HCT116 (cell line): ENCODE measurements at regions not wholly inside any gene's neighbourhood (a gene's known extent, or its start where the extent isn't known, plus 50 kb on each side); places are given as distances from the start of the nearest gene placed in this dataset.

ENCODE experiments used
- ATAC-seq: fragments of 200-7000 bp; cut with Tn5 transposase; 2 replicates; pipeline ENCODE4 v1.9.1; 2020; ENCODE audit warnings: mild to moderate bottlenecking, moderate library complexity
- BruUV-seq: library from RNA; stranded (reverse); fragments of 400-500 nt; replicated peaks from 2 replicates; lab custom pipeline; 2021; lab: Mats Ljungman, UMichigan
- CTCF ChIA-PET: fragments of 300-600 bp; sonication (Branson Sonifier 250); formaldehyde crosslinking; loops from one replicate; lab custom pipeline; 2021; ENCODE audit warnings: antibody characterized with exemption; lab: Charles Lee
- POLR2A ChIA-PET: fragments of 300-600, 350-600 bp; sonication (Branson Sonifier 250); formaldehyde crosslinking; loops from one replicate; lab custom pipeline; 2021; ENCODE audit warnings: antibody characterized with exemption; lab: Charles Lee
- RAD21 ChIA-PET, 2 experiments: fragments of 300-600 bp; sonication (Branson Sonifier 250); formaldehyde crosslinking; loops; one replicate each; lab custom pipeline; 2023; ENCODE audit warnings: low total read pairs in 2 of 2; ENCODE audit not compliant: uncharacterized antibody in 2 of 2, unreplicated experiment in 2 of 2, low non-redundant PET in 1 of 2; lab: Charles Lee
- DNase-seq: peaks from one replicate; pipeline ENCODE4 v3.0.0-alpha.2; 2010; ENCODE audit warnings: low read depth, low spot score
- H2AFZ ChIP-seq: fragments of 200-600 bp; shearing (Covaris generic), sonication (generic); 2 replicates; pipeline ENCODE4 v1.6.1; 2017; ENCODE audit warnings: low read depth, mixed run types, mixed read lengths, antibody characterized with exemption, low read length; ENCODE audit not compliant: poor library complexity, severe bottlenecking
- H3K27ac ChIP-seq: 2 replicates; pipeline ENCODE4 v1.5.1; 2012; ENCODE audit warnings: low read depth, low read length
- H3K27me3 ChIP-seq: fragments of 200-600 bp; sonication (generic); 2 replicates; pipeline ENCODE4 v1.6.1; 2016; ENCODE audit warnings: mixed run types, low read length, mixed read lengths; ENCODE audit not compliant: insufficient read depth
- H3K36me3 ChIP-seq, 2 experiments: fragments of 200-500 bp in 1 of 2; fragments of 200-600 bp in 1 of 2; sonication (Bioruptor generic) in 1 of 2; sonication (generic) in 1 of 2; 2 replicates each; pipeline versions ENCODE4 v1.5.1 to v1.6.1; 2014 to 2016; ENCODE audit warnings: low read length in 2 of 2, inconsistent platforms in 1 of 2, mixed read lengths in 1 of 2, mixed run types in 1 of 2; ENCODE audit not compliant: insufficient read depth in 2 of 2, control insufficient read depth in 1 of 2
- H3K4me1 ChIP-seq, 2 experiments: fragments of 200-600 bp in 1 of 2; sonication (generic) in 1 of 2; 2 replicates each; pipeline versions ENCODE4 v1.5.1 to v1.6.1; 2012 to 2017; ENCODE audit warnings: low read length in 2 of 2, inconsistent platforms in 1 of 2, mild to moderate bottlenecking in 1 of 2, mixed read lengths in 1 of 2, mixed run types in 1 of 2, moderate library complexity in 1 of 2; ENCODE audit not compliant: insufficient read depth in 2 of 2, control insufficient read depth in 1 of 2
- H3K4me2 ChIP-seq: fragments of 200-600 bp; sonication (generic); 2 replicates; pipeline ENCODE4 v1.6.1; 2017; ENCODE audit warnings: mixed run types, low read length, mixed read lengths
- H3K4me3 ChIP-seq, 2 experiments: fragments of 200-600 bp in 1 of 2; sonication (generic) in 1 of 2; replicated peaks in 1 of 2; 2 replicates each; pipeline ENCODE4 v1.5.1; 2011 to 2016; ENCODE audit warnings: low read length in 2 of 2, control low read depth in 1 of 2, low read depth in 1 of 2, mild to moderate bottlenecking in 1 of 2, mixed read lengths in 1 of 2, mixed run types in 1 of 2
- H3K79me2 ChIP-seq: fragments of 200-600 bp; sonication (generic); 2 replicates; pipeline ENCODE4 v1.6.1; 2017; ENCODE audit warnings: mild to moderate bottlenecking, mixed run types, low read length, moderate library complexity, mixed read lengths; ENCODE audit not compliant: insufficient read depth
- H3K9ac ChIP-seq: fragments of 200-600 bp; sonication (generic); 2 replicates; pipeline ENCODE4 v1.6.1; 2016; ENCODE audit warnings: low read length, mixed read lengths
- H3K9me2 ChIP-seq: fragments of 200-600 bp; sonication (generic), shearing (Covaris generic); 2 replicates; pipeline ENCODE4 v1.6.1; 2017; ENCODE audit warnings: mixed run types, mild to moderate bottlenecking, moderate library complexity; ENCODE audit not compliant: insufficient read depth
- H3K9me3 ChIP-seq, 2 experiments: fragments of 200-500 bp in 1 of 2; fragments of 200-600 bp in 1 of 2; sonication (Bioruptor generic) in 1 of 2; sonication (generic) in 1 of 2; 2 replicates each; pipeline ENCODE4 v1.6.1; 2014 to 2017; ENCODE audit warnings: low read length in 2 of 2, mixed read lengths in 2 of 2, inconsistent platforms in 1 of 2, low read depth in 1 of 2, mild to moderate bottlenecking in 1 of 2, mixed run types in 1 of 2, moderate library complexity in 1 of 2; ENCODE audit not compliant: control insufficient read depth in 1 of 2, insufficient read depth in 1 of 2
- H4K20me1 ChIP-seq: fragments of 200-600 bp; sonication (generic), shearing (Covaris generic); 2 replicates; pipeline ENCODE4 v1.6.1; 2017; ENCODE audit warnings: mixed run types, mild to moderate bottlenecking, moderate library complexity; ENCODE audit not compliant: insufficient read depth
- CBX3 ChIP-seq: IDR thresholded peaks from 2 replicates; pipeline ENCODE4 v1.6.1; 2012; ENCODE audit warnings: low read depth
- CEBPB ChIP-seq: IDR thresholded peaks from 2 replicates; pipeline ENCODE4 v1.6.1; 2012; ENCODE audit warnings: low read depth
- EGR1 ChIP-seq: IDR thresholded peaks from 2 replicates; pipeline ENCODE4 v1.6.1; 2012; ENCODE audit warnings: low read depth
- ELF1 ChIP-seq: IDR thresholded peaks from 2 replicates; pipeline ENCODE4 v1.6.1; 2012; ENCODE audit warnings: low read depth, borderline replicate concordance
- EZH2 ChIP-seq: fragments of 200-600 bp; sonication (generic); IDR thresholded peaks from 2 replicates; pipeline ENCODE4 v1.6.1; 2017; ENCODE audit warnings: antibody characterized with exemption, mixed run types
- EZH2phosphoT487 ChIP-seq: fragments of 200-600 bp; IDR thresholded peaks from 2 replicates; pipeline ENCODE4 v1.6.1; 2018; ENCODE audit warnings: antibody characterized with exemption, borderline replicate concordance
- FOSL1 ChIP-seq: IDR thresholded peaks from 2 replicates; pipeline ENCODE4 v1.6.1; 2012; ENCODE audit warnings: low read depth
- JUND ChIP-seq: IDR thresholded peaks from 2 replicates; pipeline ENCODE4 v1.6.1; 2012
- POLR2A ChIP-seq: IDR thresholded peaks from 2 replicates; pipeline ENCODE4 v1.7.0; 2011; ENCODE audit warnings: borderline replicate concordance; ENCODE audit not compliant: insufficient read depth, insufficient read length; ENCODE audit errors: extremely low read depth
- RAD21 ChIP-seq: IDR thresholded peaks from 2 replicates; pipeline ENCODE4 v1.6.1; 2012; ENCODE audit warnings: low read depth, mild to moderate bottlenecking
- SIN3A ChIP-seq: IDR thresholded peaks from 2 replicates; pipeline ENCODE4 v1.6.1; 2012; ENCODE audit warnings: low read depth
- SP1 ChIP-seq: IDR thresholded peaks from 2 replicates; pipeline ENCODE4 v1.6.1; 2012; ENCODE audit warnings: low read depth
- TCF7L2 ChIP-seq: IDR thresholded peaks from 2 replicates; pipeline ENCODE4 v1.7.0; 2011; ENCODE audit warnings: borderline replicate concordance, inconsistent platforms; ENCODE audit not compliant: insufficient read depth, insufficient read length; ENCODE audit errors: extremely low read depth
- YY1 ChIP-seq: IDR thresholded peaks from 2 replicates; pipeline ENCODE4 v1.6.1; 2011; ENCODE audit warnings: low read length, low read depth, moderate library complexity, mild to moderate bottlenecking; ENCODE audit not compliant: insufficient replicate concordance; ENCODE audit errors: extremely low read depth
- ZFX ChIP-seq: fragments of 450-650 bp; IDR thresholded peaks from 2 replicates; pipeline ENCODE4 v1.6.1; 2017
- ZNF274 ChIP-seq: fragments of 200-500 bp; sonication (Bioruptor generic); IDR thresholded peaks from 2 replicates; pipeline ENCODE4 v1.6.1; 2014; ENCODE audit warnings: mild to moderate bottlenecking, low read depth, low read length, inconsistent platforms
- intact Hi-C: fragments of 100-400 bp; cut with micrococcal nuclease; formaldehyde crosslinking; loops from 2 replicates; pipeline ENCODE4 v1.10.0; 2022
- TF ChIP-seq, protein P1 (sequence below): IDR thresholded peaks from 2 replicates; pipeline ENCODE4 v1.6.1; 2012
- TF ChIP-seq, protein P2 (sequence below): IDR thresholded peaks from 2 replicates; pipeline ENCODE4 v1.6.1; 2011; ENCODE audit warnings: mild to moderate bottlenecking, low read length, moderate library complexity; ENCODE audit not compliant: insufficient replicate concordance; ENCODE audit errors: extremely low read depth
- TF ChIP-seq, protein P3 (sequence below): IDR thresholded peaks from 2 replicates; pipeline ENCODE4 v1.6.1; 2012; ENCODE audit warnings: low read depth

DNA sequence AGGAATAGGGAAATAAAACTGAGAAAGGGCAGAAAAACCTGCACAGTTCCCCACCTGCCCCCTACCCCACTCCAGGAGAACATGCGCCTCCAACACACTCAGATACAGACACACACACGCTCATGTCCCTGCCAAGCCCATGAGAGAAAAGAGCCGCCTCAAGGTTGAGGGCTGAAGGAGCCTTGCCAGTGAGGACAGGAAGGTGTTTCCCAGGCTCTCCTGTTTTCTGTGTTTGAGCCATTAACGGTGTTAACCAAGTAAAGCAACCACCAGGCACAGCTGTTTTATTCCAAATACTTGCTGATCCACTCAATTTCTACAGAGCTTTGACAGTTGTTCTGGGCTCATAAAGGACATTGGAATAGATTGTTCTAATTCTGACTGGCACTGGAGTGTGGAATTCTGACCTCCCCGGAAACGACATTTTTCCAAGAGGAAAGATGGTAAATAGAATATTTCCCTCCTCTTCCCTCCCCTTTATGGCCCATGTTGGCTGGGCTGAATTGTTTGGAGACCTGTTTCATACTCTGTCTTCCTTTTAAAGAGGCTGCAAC lies 238.0 kb downstream of the DMAC1 start:
- Histone ChIP-seq H3K4me3 (no peak overlapping the region), H3K9me2 (no peaks in the 10 kb centered on the region), H3K4me1 (no peaks in the 10 kb centered on the region), H3K36me3 (no peaks in the 10 kb centered on the region), H3K79me2 (no peaks in the 10 kb centered on the region), H2AFZ (no peak overlapping the region), H3K9me3 (no peaks in the 10 kb centered on the region), H3K9ac (no peak overlapping the region), H4K20me1 (no peaks in the 10 kb centered on the region), H3K4me2 (no peak overlapping the region), H3K27me3 (no peaks in the 10 kb centered on the region; the same call in 1 of the 2 replicates), H3K27ac (no peak overlapping the region)
- no TSS peak for BruUV-seq
- intact Hi-C loops = no loop called here
- ChIA-PET POLR2A (no interaction called here), RAD21 (no interaction called here), CTCF (no interaction called here)
- no peak for DNase-seq
- no peak for ATAC-seq
- no peak for TF ChIP-seq POLR2A
- TF ChIP-seq ZFX = no peak
- no peak for TF ChIP-seq SP1
- no peak for TF ChIP-seq SIN3A
- TF ChIP-seq YY1 = no peak
- no peak for TF ChIP-seq JUND
- TF ChIP-seq, protein P1, sequence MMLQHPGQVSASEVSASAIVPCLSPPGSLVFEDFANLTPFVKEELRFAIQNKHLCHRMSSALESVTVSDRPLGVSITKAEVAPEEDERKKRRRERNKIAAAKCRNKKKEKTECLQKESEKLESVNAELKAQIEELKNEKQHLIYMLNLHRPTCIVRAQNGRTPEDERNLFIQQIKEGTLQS = no peak
- no peak for TF ChIP-seq EZH2phosphoT487
- TF ChIP-seq ELF1 = no peak
- no peak for TF ChIP-seq ZNF274
- TF ChIP-seq CBX3 = no peak
- no peak for TF ChIP-seq FOSL1
- TF ChIP-seq EZH2 = no peak
- no peak for TF ChIP-seq CEBPB
- TF ChIP-seq, protein P2, sequence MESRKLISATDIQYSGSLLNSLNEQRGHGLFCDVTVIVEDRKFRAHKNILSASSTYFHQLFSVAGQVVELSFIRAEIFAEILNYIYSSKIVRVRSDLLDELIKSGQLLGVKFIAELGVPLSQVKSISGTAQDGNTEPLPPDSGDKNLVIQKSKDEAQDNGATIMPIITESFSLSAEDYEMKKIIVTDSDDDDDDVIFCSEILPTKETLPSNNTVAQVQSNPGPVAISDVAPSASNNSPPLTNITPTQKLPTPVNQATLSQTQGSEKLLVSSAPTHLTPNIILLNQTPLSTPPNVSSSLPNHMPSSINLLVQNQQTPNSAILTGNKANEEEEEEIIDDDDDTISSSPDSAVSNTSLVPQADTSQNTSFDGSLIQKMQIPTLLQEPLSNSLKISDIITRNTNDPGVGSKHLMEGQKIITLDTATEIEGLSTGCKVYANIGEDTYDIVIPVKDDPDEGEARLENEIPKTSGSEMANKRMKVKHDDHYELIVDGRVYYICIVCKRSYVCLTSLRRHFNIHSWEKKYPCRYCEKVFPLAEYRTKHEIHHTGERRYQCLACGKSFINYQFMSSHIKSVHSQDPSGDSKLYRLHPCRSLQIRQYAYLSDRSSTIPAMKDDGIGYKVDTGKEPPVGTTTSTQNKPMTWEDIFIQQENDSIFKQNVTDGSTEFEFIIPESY = no peak
- TF ChIP-seq, protein P3, sequence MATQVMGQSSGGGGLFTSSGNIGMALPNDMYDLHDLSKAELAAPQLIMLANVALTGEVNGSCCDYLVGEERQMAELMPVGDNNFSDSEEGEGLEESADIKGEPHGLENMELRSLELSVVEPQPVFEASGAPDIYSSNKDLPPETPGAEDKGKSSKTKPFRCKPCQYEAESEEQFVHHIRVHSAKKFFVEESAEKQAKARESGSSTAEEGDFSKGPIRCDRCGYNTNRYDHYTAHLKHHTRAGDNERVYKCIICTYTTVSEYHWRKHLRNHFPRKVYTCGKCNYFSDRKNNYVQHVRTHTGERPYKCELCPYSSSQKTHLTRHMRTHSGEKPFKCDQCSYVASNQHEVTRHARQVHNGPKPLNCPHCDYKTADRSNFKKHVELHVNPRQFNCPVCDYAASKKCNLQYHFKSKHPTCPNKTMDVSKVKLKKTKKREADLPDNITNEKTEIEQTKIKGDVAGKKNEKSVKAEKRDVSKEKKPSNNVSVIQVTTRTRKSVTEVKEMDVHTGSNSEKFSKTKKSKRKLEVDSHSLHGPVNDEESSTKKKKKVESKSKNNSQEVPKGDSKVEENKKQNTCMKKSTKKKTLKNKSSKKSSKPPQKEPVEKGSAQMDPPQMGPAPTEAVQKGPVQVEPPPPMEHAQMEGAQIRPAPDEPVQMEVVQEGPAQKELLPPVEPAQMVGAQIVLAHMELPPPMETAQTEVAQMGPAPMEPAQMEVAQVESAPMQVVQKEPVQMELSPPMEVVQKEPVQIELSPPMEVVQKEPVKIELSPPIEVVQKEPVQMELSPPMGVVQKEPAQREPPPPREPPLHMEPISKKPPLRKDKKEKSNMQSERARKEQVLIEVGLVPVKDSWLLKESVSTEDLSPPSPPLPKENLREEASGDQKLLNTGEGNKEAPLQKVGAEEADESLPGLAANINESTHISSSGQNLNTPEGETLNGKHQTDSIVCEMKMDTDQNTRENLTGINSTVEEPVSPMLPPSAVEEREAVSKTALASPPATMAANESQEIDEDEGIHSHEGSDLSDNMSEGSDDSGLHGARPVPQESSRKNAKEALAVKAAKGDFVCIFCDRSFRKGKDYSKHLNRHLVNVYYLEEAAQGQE = no peak
- TF ChIP-seq EGR1 = no peak
- TF ChIP-seq RAD21 = no peak
- TF ChIP-seq TCF7L2 = no peak
